ENCODE measurements at regions not wholly inside any gene's neighbourhood (a gene's known extent, or its start where the extent isn't known, plus 50 kb on each side); places are given as distances from the start of the nearest gene placed in this dataset.
A peak's percentile ranks its signal among the peaks of the same experiment; 100 is the strongest.

GRCh38 chr6:165990216-165990615 is 177.4 kb downstream of the TBXT start:
- Mint-ChIP-seq H3K4me3 (peak overlapping the region in 1 of 2 donors; percentile 10), H3K4me1 (no peaks in the 10 kb centered on the region), H3K27me3 (ENCODE audit: low read depth in 3 of 3) (peaks cover 32 to 55% (median 39%) of the 10 kb centered on the region in 3 donors)

GRCh38 chr6:165988757-165989456 is 178.7 kb downstream of the TBXT start:
- Mint-ChIP-seq H3K27ac (no peak overlapping the region), H3K27me3 (ENCODE audit: low read depth in 3 of 3) (peaks cover 37 to 58% (median 39%) of the 10 kb centered on the region in 3 donors), H3K9me3 (peaks cover 0 to 4% (median 0%) of the 10 kb centered on the region in 7 donors), H3K36me3 (no peaks in the 10 kb centered on the region), H3K4me1 (no peaks in the 10 kb centered on the region), H3K4me3 (peak overlapping the region in 1 of 2 donors; percentile 65)
- Histone ChIP-seq H3K9ac (ENCODE audit: insufficient read depth, low read length, poor library complexity, severe bottlenecking) (no peak overlapping the region), H4K20me1 (ENCODE audit: insufficient read depth, low read length) (no peaks in the 10 kb centered on the region), H3K4me3 (replicated peaks in 1 of 3; ENCODE audit: low read depth in 2 of 3, low read length in 3 of 3) (no peak overlapping the region), H3K4me2 (replicated peaks; ENCODE audit: extremely low read depth, low read length, poor library complexity, severe bottlenecking) (no peak overlapping the region), H3K27me3 (ENCODE audit: control insufficient read depth in 2 of 2, insufficient read depth in 2 of 2, low read length in 2 of 2) (peaks cover 5 to 38% of the 10 kb centered on the region in 2 donors), H2AFZ (ENCODE audit: insufficient read depth, low read depth, low read length, poor library complexity, severe bottlenecking) (no peak overlapping the region), H3K4me1 (ENCODE audit: control insufficient read depth in 1 of 2, insufficient read depth in 2 of 2, low read length in 2 of 2) (no peaks in the 10 kb centered on the region), H3K36me3 (replicated peaks in 1 of 2; ENCODE audit: control insufficient read depth in 1 of 2, insufficient read depth in 2 of 2, low read length in 2 of 2) (no peaks in the 10 kb centered on the region), H3K27ac (ENCODE audit: low read depth in 1 of 2, low read length in 2 of 2) (no peak overlapping the region), H3K79me2 (ENCODE audit: insufficient read depth, low read length) (no peaks in the 10 kb centered on the region), H3K9me3 (replicated peaks in 1 of 2; ENCODE audit: control insufficient read depth in 1 of 2, insufficient read depth in 1 of 2, low read length in 2 of 2) (no peaks in the 10 kb centered on the region)
- 2% methylated on average over 42 of the region's 43 CpGs for WGBS (ENCODE audit: insufficient coverage)
- intact Hi-C loops (cut with micrococcal nuclease): no loop called here
- TF ChIP-seq CTCF (IDR thresholded peaks at IDR 0.05): no peak
- no peak for DNase-seq

More at GRCh38 chr6:165990216-165990615, 177.4 kb downstream of the TBXT start:
- peaks cover 5 to 38% of the 10 kb centered on the region in 2 donors for H3K27me3 ChIP-seq (ENCODE audit: control insufficient read depth in 2 of 2, insufficient read depth in 2 of 2, low read length in 2 of 2)
- H3K9me3 Mint-ChIP-seq: peaks cover 0 to 4% (median 0%) of the 10 kb centered on the region in 7 donors
- H3K4me1 ChIP-seq (ENCODE audit: control insufficient read depth in 1 of 2, insufficient read depth in 2 of 2, low read length in 2 of 2): no peaks in the 10 kb centered on the region
- no peaks in the 10 kb centered on the region for H3K36me3 ChIP-seq (replicated peaks in 1 of 2; ENCODE audit: control insufficient read depth in 1 of 2, insufficient read depth in 2 of 2, low read length in 2 of 2)
- no peak overlapping the region for H2AFZ ChIP-seq (ENCODE audit: insufficient read depth, low read depth, low read length, poor library complexity, severe bottlenecking)
- WGBS (ENCODE audit: insufficient coverage): 61% methylated on average over 2 of the region's 2 CpGs
- no peak overlapping the region for H3K27ac ChIP-seq (ENCODE audit: low read depth in 1 of 2, low read length in 2 of 2)
- H3K9ac ChIP-seq (ENCODE audit: insufficient read depth, low read length, poor library complexity, severe bottlenecking): no peak overlapping the region
- no peak overlapping the region for H3K4me2 ChIP-seq (replicated peaks; ENCODE audit: extremely low read depth, low read length, poor library complexity, severe bottlenecking)
- no peaks in the 10 kb centered on the region for H4K20me1 ChIP-seq (ENCODE audit: insufficient read depth, low read length)
- no peak for TF ChIP-seq CTCF (IDR thresholded peaks at IDR 0.05)
- H3K27ac Mint-ChIP-seq: no peak overlapping the region
- H3K36me3 Mint-ChIP-seq: no peaks in the 10 kb centered on the region
- intact Hi-C loops (cut with micrococcal nuclease): no loop called here
- no peaks in the 10 kb centered on the region for H3K9me3 ChIP-seq (replicated peaks in 1 of 2; ENCODE audit: control insufficient read depth in 1 of 2, insufficient read depth in 1 of 2, low read length in 2 of 2)
- H3K4me3 ChIP-seq (replicated peaks in 1 of 3; ENCODE audit: low read depth in 2 of 3, low read length in 3 of 3): no peak overlapping the region
- no peaks in the 10 kb centered on the region for H3K79me2 ChIP-seq (ENCODE audit: insufficient read depth, low read length)
- DNase-seq: no peak
